BE2C (cell line): ENCODE measurements at regions not wholly inside any gene's neighbourhood (a gene's known extent, or its start where the extent isn't known, plus 50 kb on each side); places are given as distances from the start of the nearest gene placed in this dataset.

Experiments
- DNase-seq: peaks from one replicate; pipeline ENCODE4 v3.0.0-alpha.2; 2020
- H3K27me3 ChIP-seq: fragments of 250-450 bp; sonication (Bioruptor Pico); 2 replicates; pipeline ENCODE4 v1.5.1; 2020; ENCODE audit warnings: mild to moderate bottlenecking
- H3K36me3 ChIP-seq: fragments of 250-450 bp; sonication (Bioruptor Pico); 2 replicates; pipeline ENCODE4 v1.5.1; 2020; ENCODE audit warnings: mild to moderate bottlenecking
- H3K4me1 ChIP-seq: fragments of 250-450 bp; sonication (Bioruptor Pico); 2 replicates; pipeline ENCODE4 v1.5.1; 2020
- H3K4me3 ChIP-seq: 2 replicates; pipeline ENCODE4 v1.5.1; 2011; ENCODE audit warnings: low read depth, low read length
- H3K9me3 ChIP-seq: fragments of 250-450 bp; sonication (Bioruptor Pico); 2 replicates; pipeline ENCODE4 v1.5.1; 2020
- CTCF ChIP-seq: IDR thresholded peaks from 2 replicates; pipeline ENCODE4 v1.5.1; 2012; ENCODE audit warnings: mild to moderate bottlenecking, low read depth, low read length

GRCh38 chr10:54961040-54961439, 160.0 kb upstream of the PCDH15 start:
- no peak for TF ChIP-seq CTCF
- Histone ChIP-seq H3K9me3 (no peaks in the 10 kb centered on the region), H3K27me3 (no peaks in the 10 kb centered on the region), H3K4me3 (no peak overlapping the region), H3K36me3 (no peaks in the 10 kb centered on the region), H3K4me1 (no peaks in the 10 kb centered on the region)
- no peak for DNase-seq

GRCh38 chr10:54958844-54959243, 157.8 kb upstream of the PCDH15 start:
- Histone ChIP-seq H3K4me3 (no peak overlapping the region), H3K9me3 (no peaks in the 10 kb centered on the region), H3K27me3 (no peaks in the 10 kb centered on the region), H3K4me1 (no peaks in the 10 kb centered on the region), H3K36me3 (no peaks in the 10 kb centered on the region)
- no peak for DNase-seq
- no peak for TF ChIP-seq CTCF

- Histone ChIP-seq H3K27me3 (no peaks in the 10 kb centered on the region), H3K36me3 (no peaks in the 10 kb centered on the region), H3K4me3 (no peak overlapping the region), H3K9me3 (no peaks in the 10 kb centered on the region), H3K4me1 (0 out of 2 replicates have a peak, but pooled peaks cover 2% of the 10 kb centered on the region)
- no peak for DNase-seq
- TF ChIP-seq CTCF, result no peak
These were observed 146.6 kb upstream of the PCDH15 start for GRCh38 chr10:54947605-54948004.

- H3K9me3 ChIP-seq, result no peaks in the 10 kb centered on the region
- no peak overlapping the region for H3K4me3 ChIP-seq
- DNase-seq, result no peak
- H3K27me3 ChIP-seq, result no peaks in the 10 kb centered on the region
- peak; percentile 27 for TF ChIP-seq CTCF
- no peaks in the 10 kb centered on the region for H3K36me3 ChIP-seq
- no peaks in the 10 kb centered on the region for H3K4me1 ChIP-seq
These were observed 139.4 kb upstream of the PCDH15 start for GRCh38 chr10:54940418-54940817.

GRCh38 chr10:54914049-54914448, 113.0 kb upstream of the PCDH15 start:
- Histone ChIP-seq H3K27me3 (no peaks in the 10 kb centered on the region), H3K4me1 (no peaks in the 10 kb centered on the region), H3K36me3 (no peaks in the 10 kb centered on the region), H3K4me3 (no peak overlapping the region), H3K9me3 (no peaks in the 10 kb centered on the region)
- TF ChIP-seq CTCF, result no peak
- DNase-seq, result no peak

- no peaks in the 10 kb centered on the region for H3K27me3 ChIP-seq
- no peak for TF ChIP-seq CTCF
- no peaks in the 10 kb centered on the region for H3K36me3 ChIP-seq
- no peak overlapping the region for H3K4me3 ChIP-seq
- no peak for DNase-seq
- H3K4me1 ChIP-seq, result peaks cover 9% of the 10 kb centered on the region
- no peaks in the 10 kb centered on the region for H3K9me3 ChIP-seq
These were observed 108.1 kb upstream of the PCDH15 start for GRCh38 chr10:54909165-54909564.
